ENCODE measurements at regions not wholly inside any gene's neighbourhood (a gene's known extent, or its start where the extent isn't known, plus 50 kb on each side); places are given as distances from the start of the nearest gene placed in this dataset.

DNA sequence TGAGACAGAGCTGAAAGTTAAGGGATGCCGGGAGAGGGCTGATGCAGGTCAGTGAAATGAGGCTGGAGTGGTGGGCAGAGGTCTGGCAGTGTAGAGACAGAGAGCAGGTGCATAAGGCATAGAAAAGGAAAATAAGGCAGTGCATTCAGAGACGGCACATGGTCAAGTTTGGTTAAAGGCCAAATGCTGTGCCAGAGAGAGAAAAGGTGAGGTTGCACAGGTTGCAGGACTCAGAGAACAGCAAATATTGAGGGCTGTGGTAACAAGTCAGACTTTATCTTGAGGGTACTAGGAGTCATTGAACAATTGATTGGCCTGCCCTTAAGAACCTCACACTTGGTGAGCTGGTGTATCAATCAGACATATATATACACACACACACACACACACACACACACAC lies 102.9 kb upstream of the TSHZ2 start:
- Mint-ChIP-seq H3K4me1 (ENCODE audit: low read depth) (no peaks in the 10 kb centered on the region), H3K4me3 (no peak overlapping the region), H3K27me3 (ENCODE audit: insufficient read depth) (no peaks in the 10 kb centered on the region), H3K36me3 (ENCODE audit: low read depth) (no peaks in the 10 kb centered on the region), H3K27ac (no peak overlapping the region), H3K9me3 (peaks cover 52% of the 10 kb centered on the region)
- TF ChIP-seq CTCF (IDR thresholded peaks at IDR 0.05), result no peak
- no peak for DNase-seq

DNA sequence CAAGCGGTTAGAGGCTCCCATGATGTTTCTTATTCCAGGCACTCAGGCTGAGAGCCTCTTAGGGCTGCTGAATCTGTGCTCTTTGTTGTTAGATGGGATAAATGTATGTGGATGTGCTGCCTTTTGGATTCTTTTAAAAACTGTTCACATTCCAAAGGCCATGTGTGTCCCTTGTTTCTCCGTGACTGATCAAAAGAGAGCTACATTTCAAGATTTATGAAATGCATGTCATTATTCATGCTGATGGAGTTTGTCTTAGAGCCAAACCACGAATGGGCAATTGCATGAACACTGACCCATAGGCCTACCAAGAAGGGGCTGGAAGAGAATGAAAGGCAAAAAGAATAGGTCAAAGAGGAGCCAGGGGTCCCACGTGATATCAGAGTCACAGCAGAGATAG lies 104.9 kb upstream of the TSHZ2 start:
- TF ChIP-seq CTCF (IDR thresholded peaks at IDR 0.05), result no peak
- H3K4me1 Mint-ChIP-seq (ENCODE audit: low read depth), result no peaks in the 10 kb centered on the region
- H3K9me3 Mint-ChIP-seq, result peaks cover 50% of the 10 kb centered on the region
- no peaks in the 10 kb centered on the region for H3K36me3 Mint-ChIP-seq (ENCODE audit: low read depth)
- no peak overlapping the region for H3K27ac Mint-ChIP-seq
- H3K27me3 Mint-ChIP-seq (ENCODE audit: insufficient read depth), result no peaks in the 10 kb centered on the region
- no peak overlapping the region for H3K4me3 Mint-ChIP-seq
- DNase-seq, result no peak

GRCh38 chr20:52864916-52865605 lies 107.1 kb upstream of the TSHZ2 start:
- Mint-ChIP-seq H3K27ac (no peak overlapping the region), H3K36me3 (ENCODE audit: low read depth) (no peaks in the 10 kb centered on the region), H3K27me3 (ENCODE audit: insufficient read depth) (no peaks in the 10 kb centered on the region), H3K4me1 (ENCODE audit: low read depth) (no peaks in the 10 kb centered on the region), H3K4me3 (no peak overlapping the region), H3K9me3 (peaks cover 29% of the 10 kb centered on the region)
- DNase-seq, result no peak
- TF ChIP-seq CTCF (IDR thresholded peaks at IDR 0.05), result no peak

- no peak for DNase-seq
- Mint-ChIP-seq H3K4me1 (ENCODE audit: low read depth) (no peaks in the 10 kb centered on the region), H3K36me3 (ENCODE audit: low read depth) (no peaks in the 10 kb centered on the region; the same call in 1 of the 2 replicates), H3K27ac (no peak overlapping the region), H3K4me3 (no peak overlapping the region), H3K9me3 (peaks cover 55% of the 10 kb centered on the region), H3K27me3 (ENCODE audit: insufficient read depth) (no peaks in the 10 kb centered on the region)
- TF ChIP-seq CTCF (IDR thresholded peaks at IDR 0.05), result no peak
Measured at GRCh38 chr20:52859156-52859876, 112.8 kb upstream of the TSHZ2 start.

DNA sequence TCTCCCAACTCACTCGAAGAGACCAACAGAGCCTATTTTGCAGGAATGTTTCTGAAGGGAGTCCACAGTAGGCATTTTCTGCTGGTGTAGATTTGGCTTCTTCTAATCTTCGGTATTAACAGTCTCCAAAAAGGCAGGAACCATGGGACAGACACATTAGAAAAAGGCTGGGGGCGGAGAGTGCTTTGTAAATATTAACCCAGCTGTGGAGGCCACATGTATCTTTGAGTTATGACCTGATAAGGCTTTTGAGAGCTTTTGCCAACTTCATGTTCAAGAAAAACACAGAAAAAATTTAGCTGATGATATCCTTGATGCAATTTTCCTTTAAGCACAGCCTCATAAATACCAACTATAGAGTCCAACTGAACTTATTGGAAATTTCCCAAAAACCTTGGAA lies 119.4 kb upstream of the TSHZ2 start:
- no peaks in the 10 kb centered on the region for H3K36me3 Mint-ChIP-seq (ENCODE audit: low read depth)

More for the DNA sequence above, 119.4 kb upstream of the TSHZ2 start:
- H3K27ac Mint-ChIP-seq, result no peak overlapping the region
- peaks cover 66% of the 10 kb centered on the region for H3K9me3 Mint-ChIP-seq
- H3K27me3 Mint-ChIP-seq (ENCODE audit: insufficient read depth), result no peaks in the 10 kb centered on the region
- no peaks in the 10 kb centered on the region for H3K4me1 Mint-ChIP-seq (ENCODE audit: low read depth)
- no peak for DNase-seq
- no peak overlapping the region for H3K4me3 Mint-ChIP-seq
- no peak for TF ChIP-seq CTCF (IDR thresholded peaks at IDR 0.05)
